Neutrophil (primary cell): ENCODE measurements at regions not wholly inside any gene's neighbourhood (a gene's known extent, or its start where the extent isn't known, plus 50 kb on each side); places are given as distances from the start of the nearest gene placed in this dataset.

Experiments
- H3K27ac ChIP-seq: fragments of 200-600 bp; sonication (generic); 2 replicates; pipeline ENCODE4 v1.5.1; 2016; ENCODE audit warnings: mild to moderate bottlenecking, moderate library complexity
- H3K27me3 ChIP-seq: fragments of 200-600 bp; sonication (generic); 2 replicates; pipeline ENCODE4 v1.6.0; 2016; ENCODE audit warnings: mild to moderate bottlenecking
- H3K36me3 ChIP-seq: fragments of 200-600 bp; sonication (generic); 2 replicates; pipeline ENCODE4 v1.5.1; 2017
- H3K4me1 ChIP-seq, 2 experiments: fragments of 200-600 bp in 1 of 2; sonication (generic) in 1 of 2; 1 replicate in 1 of 2; 2 replicates in 1 of 2; pipeline versions ENCODE4 v1.5.1 to v1.6.1; 2013 to 2016; ENCODE audit warnings: low read depth in 1 of 2, low read length in 1 of 2, mild to moderate bottlenecking in 1 of 2, moderate library complexity in 1 of 2; ENCODE audit not compliant: control insufficient read depth in 1 of 2, insufficient read depth in 1 of 2
- H3K4me3 ChIP-seq, 2 experiments: fragments of 200-600 bp in 1 of 2; sonication (generic) in 1 of 2; 1 replicate in 1 of 2; 2 replicates in 1 of 2; pipeline ENCODE4 v1.5.1; 2013 to 2016; ENCODE audit warnings: low read depth in 1 of 2, low read length in 1 of 2, mild to moderate bottlenecking in 1 of 2, moderate library complexity in 1 of 2
- H3K9me3 ChIP-seq: fragments of 200-600 bp; sonication (generic); 2 replicates; pipeline ENCODE4 v1.5.1; 2016
- TF ChIP-seq, protein P1 (sequence below): fragments of 200-600 bp; sonication (generic); IDR thresholded peaks from 2 replicates; pipeline ENCODE4 v1.5.1; 2016; ENCODE audit warnings: antibody characterized with exemption

- no peaks in the 10 kb centered on the region for H3K9me3 ChIP-seq
- no peak overlapping the region for H3K4me3 ChIP-seq
- no peaks in the 10 kb centered on the region for H3K36me3 ChIP-seq
- TF ChIP-seq, protein P1, sequence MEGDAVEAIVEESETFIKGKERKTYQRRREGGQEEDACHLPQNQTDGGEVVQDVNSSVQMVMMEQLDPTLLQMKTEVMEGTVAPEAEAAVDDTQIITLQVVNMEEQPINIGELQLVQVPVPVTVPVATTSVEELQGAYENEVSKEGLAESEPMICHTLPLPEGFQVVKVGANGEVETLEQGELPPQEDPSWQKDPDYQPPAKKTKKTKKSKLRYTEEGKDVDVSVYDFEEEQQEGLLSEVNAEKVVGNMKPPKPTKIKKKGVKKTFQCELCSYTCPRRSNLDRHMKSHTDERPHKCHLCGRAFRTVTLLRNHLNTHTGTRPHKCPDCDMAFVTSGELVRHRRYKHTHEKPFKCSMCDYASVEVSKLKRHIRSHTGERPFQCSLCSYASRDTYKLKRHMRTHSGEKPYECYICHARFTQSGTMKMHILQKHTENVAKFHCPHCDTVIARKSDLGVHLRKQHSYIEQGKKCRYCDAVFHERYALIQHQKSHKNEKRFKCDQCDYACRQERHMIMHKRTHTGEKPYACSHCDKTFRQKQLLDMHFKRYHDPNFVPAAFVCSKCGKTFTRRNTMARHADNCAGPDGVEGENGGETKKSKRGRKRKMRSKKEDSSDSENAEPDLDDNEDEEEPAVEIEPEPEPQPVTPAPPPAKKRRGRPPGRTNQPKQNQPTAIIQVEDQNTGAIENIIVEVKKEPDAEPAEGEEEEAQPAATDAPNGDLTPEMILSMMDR = no peak
- H3K4me1 ChIP-seq = no peaks in the 10 kb centered on the region
- H3K27me3 ChIP-seq = peaks cover 18% of the 10 kb centered on the region
- H3K27ac ChIP-seq = no peak overlapping the region
Observed at GRCh38 chr2:238574490-238575271, 148.0 kb downstream of the ASB1 start.

DNA sequence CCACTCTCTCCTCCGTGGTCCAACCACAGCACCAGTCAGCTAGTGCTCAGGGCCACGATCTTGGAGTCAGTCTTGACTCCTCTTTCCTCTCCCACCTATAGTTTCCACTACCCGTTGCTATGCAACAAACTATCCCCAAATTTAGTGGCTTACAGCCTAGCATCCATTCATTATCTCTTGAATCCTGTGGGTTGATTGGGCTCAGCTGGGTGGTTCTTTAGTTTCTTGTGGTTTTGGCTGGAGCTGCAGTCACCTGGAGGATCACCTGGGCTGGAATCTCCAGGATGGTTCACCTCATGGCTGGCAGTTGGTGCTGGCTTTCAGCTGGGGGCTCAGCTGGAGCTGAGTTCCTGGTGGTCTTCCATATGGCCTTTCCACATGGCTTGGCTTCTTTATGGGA is 149.9 kb downstream of the ASB1 start:
- Histone ChIP-seq H3K4me1 (no peaks in the 10 kb centered on the region), H3K27ac (no peak overlapping the region), H3K9me3 (no peaks in the 10 kb centered on the region), H3K4me3 (no peak overlapping the region), H3K27me3 (peaks cover 18% of the 10 kb centered on the region), H3K36me3 (no peaks in the 10 kb centered on the region)
- TF ChIP-seq, protein P1 = no peak

GRCh38 chr2:238578256-238578655 is 151.5 kb downstream of the ASB1 start:
- Histone ChIP-seq H3K27ac (no peak overlapping the region), H3K4me3 (no peak overlapping the region), H3K36me3 (no peaks in the 10 kb centered on the region), H3K9me3 (no peaks in the 10 kb centered on the region), H3K27me3 (peaks cover 18% of the 10 kb centered on the region), H3K4me1 (no peaks in the 10 kb centered on the region)
- TF ChIP-seq, protein P1 = no peak

DNA sequence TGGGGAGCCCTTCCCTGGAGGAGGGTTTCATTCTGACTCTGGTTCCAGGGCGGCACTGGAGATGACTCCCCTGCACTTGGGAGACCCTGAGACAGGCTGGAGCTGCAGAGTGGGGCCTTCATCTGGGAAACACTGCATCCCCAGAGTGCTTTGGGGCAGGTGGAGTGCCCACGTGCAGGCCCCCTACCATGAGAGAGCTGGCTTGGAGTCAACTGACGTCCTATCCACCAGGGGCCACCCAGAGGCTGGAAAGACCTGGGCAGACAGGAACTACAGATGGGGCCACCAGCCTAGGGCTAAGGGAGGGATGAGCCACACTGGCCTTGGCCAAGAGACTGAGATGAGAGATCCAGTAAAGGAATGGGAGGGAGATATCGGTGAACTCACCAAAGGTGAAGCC is 153.8 kb downstream of the ASB1 start:
- Histone ChIP-seq H3K27ac (no peak overlapping the region), H3K4me1 (no peaks in the 10 kb centered on the region), H3K4me3 (no peak overlapping the region), H3K27me3 (peaks cover 17% of the 10 kb centered on the region), H3K9me3 (no peaks in the 10 kb centered on the region), H3K36me3 (no peaks in the 10 kb centered on the region)
- TF ChIP-seq, protein P1 = no peak

DNA sequence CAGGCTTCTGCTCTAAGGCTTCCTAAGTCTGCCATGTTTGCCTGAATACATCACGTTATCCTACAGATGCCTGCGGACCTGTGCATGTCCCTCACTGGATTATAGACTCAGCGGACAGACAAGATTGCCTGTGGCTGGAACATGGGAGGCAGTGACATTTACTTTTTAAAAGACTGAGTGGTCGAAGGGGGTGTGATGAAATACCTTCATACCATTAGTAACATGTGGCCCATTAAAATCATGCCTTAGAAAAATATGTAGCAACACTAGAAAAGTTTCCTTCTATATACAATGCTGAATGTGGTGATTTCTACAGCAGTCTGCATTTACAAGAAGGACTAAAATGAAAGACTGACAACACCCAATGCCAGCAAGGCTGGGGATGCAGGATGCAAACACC is 154.4 kb downstream of the ASB1 start:
- H3K27me3 ChIP-seq = peaks cover 11% of the 10 kb centered on the region
- no peak overlapping the region for H3K27ac ChIP-seq
- no peaks in the 10 kb centered on the region for H3K36me3 ChIP-seq
- TF ChIP-seq, protein P1 = no peak
- H3K9me3 ChIP-seq = no peaks in the 10 kb centered on the region
- no peaks in the 10 kb centered on the region for H3K4me1 ChIP-seq
- H3K4me3 ChIP-seq = no peak overlapping the region
